Stimulated activated CD8-positive, alpha-beta memory T cell treated with anti-CD3 and anti-CD28 coated beads, Interleukin-7, amount 100 ng/mL, for 48 hours (primary cell): ENCODE measurements at regions not wholly inside any gene's neighbourhood (a gene's known extent, or its start where the extent isn't known, plus 50 kb on each side); places are given as distances from the start of the nearest gene placed in this dataset.

Experiments
- DNase-seq, 2 donors: peaks; one replicate each; pipeline ENCODE4 v3.0.0-alpha.2; 2020; ENCODE audit warnings: low read depth in 1 of 2; ENCODE audit errors: extremely low read depth in 1 of 2

DNA sequence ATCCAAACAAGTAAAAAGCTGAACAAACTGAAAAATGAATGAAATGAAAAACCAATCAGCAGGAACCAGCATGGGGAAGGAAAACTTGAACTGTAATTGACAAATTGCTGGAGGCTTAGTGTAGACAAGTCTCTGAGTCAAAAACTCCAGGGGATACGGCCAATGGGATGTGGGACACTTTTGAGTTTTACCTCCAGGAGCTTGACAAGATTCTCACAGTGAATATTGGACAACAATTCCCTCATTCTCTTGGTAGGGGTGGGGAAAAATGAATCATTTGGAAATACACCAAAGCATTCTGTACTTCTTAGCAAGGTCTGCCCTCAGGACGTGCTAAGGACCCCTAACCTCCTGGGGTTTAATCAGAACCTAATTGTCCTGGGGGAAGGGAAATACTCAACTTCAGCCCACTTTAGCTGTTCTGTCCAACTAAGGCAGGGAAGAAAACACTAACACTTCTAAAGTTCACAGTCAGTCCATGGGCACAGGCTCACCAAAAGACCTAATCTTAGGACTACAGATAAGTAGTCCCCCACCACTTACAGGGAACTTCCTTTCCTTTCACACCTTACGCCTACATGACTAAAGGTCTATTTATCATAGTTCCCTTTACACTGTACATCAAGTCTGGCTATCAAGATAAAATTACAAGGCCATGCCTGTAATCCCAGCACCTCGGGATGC, 60.7 kb upstream of the CDC42BPA start:
- DNase-seq: no peak

GRCh38 chr1:227378181-227378580, 59.9 kb upstream of the CDC42BPA start:
- DNase-seq: no peak

GRCh38 chr1:227374846-227375245, 56.6 kb upstream of the CDC42BPA start:
- no peak for DNase-seq

DNA sequence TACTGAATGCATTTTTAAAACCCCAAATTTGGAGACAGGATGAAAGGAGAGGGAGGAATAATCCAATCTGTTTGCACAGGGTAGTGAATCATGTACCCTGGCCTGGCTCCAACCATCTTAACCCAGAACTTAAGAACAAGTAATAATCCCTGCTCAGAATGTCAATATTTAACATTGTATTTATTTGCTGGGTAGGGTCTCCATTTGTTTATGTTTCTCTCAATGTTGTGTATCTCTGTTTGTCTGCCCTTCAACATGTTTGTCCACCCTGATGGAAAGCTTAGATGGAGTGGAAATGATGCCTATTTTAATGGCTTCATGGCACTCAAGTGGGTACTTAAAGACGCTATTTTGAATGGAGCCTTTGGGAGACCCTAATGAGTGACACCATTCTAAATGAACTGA, 54.4 kb upstream of the CDC42BPA start:
- no peak for DNase-seq

DNA sequence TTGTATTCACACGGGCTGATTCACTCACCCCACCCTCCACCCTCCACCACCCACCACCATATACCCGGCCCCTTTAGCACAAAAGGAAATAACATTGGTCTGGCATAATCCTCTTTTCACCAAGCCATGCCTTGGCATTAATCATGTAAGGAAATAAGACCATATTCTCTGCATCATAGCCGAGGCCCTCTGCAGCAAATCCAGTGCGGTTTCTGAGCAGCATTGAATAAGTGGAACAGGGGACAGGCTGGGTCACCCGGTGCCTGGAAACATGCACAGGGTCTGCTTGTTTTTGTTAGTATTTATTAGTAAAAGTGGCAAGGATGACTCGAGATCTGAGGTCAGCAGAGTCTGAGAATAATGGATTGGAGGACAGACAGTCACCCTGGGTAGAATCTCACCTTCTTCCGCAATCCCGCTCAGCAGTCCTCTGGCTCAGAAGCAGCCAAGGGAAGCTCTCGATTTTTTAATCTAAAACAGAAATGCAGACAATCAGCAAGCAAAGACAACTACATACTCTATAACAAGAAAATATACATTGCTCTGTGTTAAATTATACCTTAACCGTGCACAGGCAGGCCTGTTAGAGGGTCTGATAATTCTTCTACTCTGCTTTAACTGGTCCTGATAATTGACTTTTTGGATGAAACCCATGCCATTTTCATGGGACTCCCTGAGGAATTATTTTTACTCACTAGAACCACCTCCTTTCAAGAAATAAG, 52.4 kb upstream of the CDC42BPA start:
- DNase-seq: no peak

DNA sequence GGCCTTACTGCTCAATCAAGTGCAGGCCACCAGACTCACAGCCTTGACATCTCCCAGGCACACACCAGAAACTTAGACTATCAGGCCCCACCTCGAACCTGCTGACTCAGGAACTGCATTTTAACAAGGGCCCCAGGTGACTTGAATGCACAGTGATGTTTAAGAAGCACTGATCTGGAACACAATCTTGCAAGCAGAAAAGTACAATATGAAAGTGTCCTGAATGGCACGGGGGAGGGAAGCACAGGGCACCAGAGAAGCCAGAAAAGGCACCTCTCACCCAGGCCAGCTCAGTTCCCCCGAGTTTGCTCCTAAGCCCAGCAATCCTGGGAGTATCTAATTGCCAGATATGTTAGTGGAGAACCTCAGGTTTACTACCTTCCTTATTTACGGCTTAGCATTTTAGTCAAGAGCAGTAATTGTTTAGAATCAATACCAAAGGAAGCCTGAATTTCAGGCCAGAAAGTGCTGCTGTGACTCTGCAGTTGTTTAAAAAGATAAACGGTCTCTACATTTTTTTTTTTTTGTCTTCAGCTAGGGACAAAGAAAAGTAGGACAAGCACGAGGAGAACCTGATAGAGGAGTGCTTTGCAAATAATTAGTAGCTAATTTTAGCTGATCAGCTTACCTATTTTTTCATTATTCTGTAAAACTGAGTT, 50.9 kb upstream of the CDC42BPA start:
- DNase-seq: no peak
